Endodermal cell (in vitro differentiated cells): ENCODE measurements at regions not wholly inside any gene's neighbourhood (a gene's known extent, or its start where the extent isn't known, plus 50 kb on each side); places are given as distances from the start of the nearest gene placed in this dataset.

ENCODE experiments used
- DNase-seq: peaks from one replicate; pipeline ENCODE4 v3.0.0-alpha.2; 2017
- H3K27ac ChIP-seq: 2 replicates; pipeline ENCODE4 v1.5.1; 2013; ENCODE audit warnings: mild to moderate bottlenecking, low read depth, low read length, moderate library complexity
- H3K27me3 ChIP-seq: 2 replicates; pipeline ENCODE4 v1.6.1; 2013; ENCODE audit warnings: mild to moderate bottlenecking, low read length, moderate library complexity; ENCODE audit not compliant: insufficient read depth, control insufficient read depth, poor library complexity, severe bottlenecking
- H3K36me3 ChIP-seq: 2 replicates; pipeline ENCODE4 v1.7.0; 2013; ENCODE audit warnings: mild to moderate bottlenecking, low read length, moderate library complexity; ENCODE audit not compliant: control insufficient read depth, insufficient read depth
- H3K4me1 ChIP-seq: one replicate; pipeline ENCODE4 v1.7.0; 2013; ENCODE audit warnings: low read length; ENCODE audit not compliant: control insufficient read depth, insufficient read depth
- H3K4me3 ChIP-seq: 2 replicates; pipeline ENCODE4 v1.5.1; 2013; ENCODE audit warnings: mild to moderate bottlenecking, low read length, moderate library complexity
- H3K9ac ChIP-seq: 2 replicates; pipeline ENCODE4 v1.6.1; 2013; ENCODE audit warnings: mild to moderate bottlenecking, low read length, moderate library complexity; ENCODE audit not compliant: poor library complexity, severe bottlenecking; ENCODE audit errors: extremely low read depth
- H3K9me3 ChIP-seq: 2 replicates; pipeline ENCODE4 v1.6.1; 2013; ENCODE audit warnings: mild to moderate bottlenecking, low read length, moderate library complexity; ENCODE audit not compliant: control insufficient read depth
- H3K27ac Mint-ChIP-seq: 2 replicates; pipeline ENCODE4 v1.8.0; 2020; ENCODE audit warnings: mixed read lengths
- H3K27me3 Mint-ChIP-seq: 2 replicates; pipeline ENCODE4 v1.8.0; 2021; ENCODE audit warnings: mild to moderate bottlenecking, mixed read lengths; ENCODE audit not compliant: insufficient read depth
- H3K36me3 Mint-ChIP-seq: 2 replicates; pipeline ENCODE4 v1.8.0; 2020; ENCODE audit warnings: low read depth, mixed read lengths
- H3K4me1 Mint-ChIP-seq: 2 replicates; pipeline ENCODE4 v1.8.0; 2020; ENCODE audit warnings: mixed read lengths
- H3K4me3 Mint-ChIP-seq: 2 replicates; pipeline ENCODE4 v1.8.0; 2020; ENCODE audit warnings: mild to moderate bottlenecking, moderate library complexity, mixed read lengths
- H3K9me3 Mint-ChIP-seq: 2 replicates; pipeline ENCODE4 v1.8.0; 2020; ENCODE audit warnings: mild to moderate bottlenecking, mixed read lengths
- WGBS, 2 experiments: methylation state at CpG; one replicate each; pipeline versions ENCODE4 v1.1.5 to v1.1.7; 2013; ENCODE audit warnings: missing lambda C conversion rate in 2 of 2, mixed read lengths in 1 of 2; ENCODE audit not compliant: insufficient coverage in 1 of 2, insufficient read length in 1 of 2; 5-methylcytosine and 5-hydroxymethylcytosine counted together
- TF ChIP-seq, protein P1 (sequence below): fragments of 200-600 bp; sonication (generic); conservative IDR thresholded peaks from 2 replicates; pipeline ENCODE4 v1.5.0; 2021; ENCODE audit warnings: antibody characterized with exemption, mild to moderate bottlenecking

DNA sequence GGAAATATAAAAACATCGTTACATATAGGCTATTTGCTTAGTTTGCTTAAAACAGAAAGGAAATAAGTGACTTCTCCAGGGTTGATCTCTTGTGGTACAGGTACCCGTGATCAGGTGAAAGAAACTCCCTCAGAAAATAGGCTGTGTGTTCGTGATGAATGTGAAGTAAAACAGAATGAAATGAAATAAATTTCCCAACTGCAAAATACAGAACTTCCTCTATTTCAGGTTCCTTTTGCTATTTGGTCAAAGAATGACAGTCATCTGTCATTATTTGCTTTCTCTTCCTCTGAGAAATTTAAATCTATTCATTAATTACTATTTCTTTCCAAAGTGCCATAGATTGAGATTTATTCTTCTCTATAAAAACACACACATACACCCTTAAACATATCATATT is 408.1 kb downstream of the FAM170A start:
- H3K27ac Mint-ChIP-seq: no peak overlapping the region
- no peaks in the 10 kb centered on the region for H3K4me1 ChIP-seq
- no peaks in the 10 kb centered on the region for H3K4me1 Mint-ChIP-seq
- WGBS, 2 experiments: 86% methylated on average over 3 of the region's 3 CpGs; no CpG with 5 or more reads in 1 of the 2 experiments
- no peaks in the 10 kb centered on the region for H3K36me3 ChIP-seq
- H3K9me3 ChIP-seq: no peaks in the 10 kb centered on the region
- H3K9me3 Mint-ChIP-seq: no peaks in the 10 kb centered on the region
- no peaks in the 10 kb centered on the region for H3K27me3 Mint-ChIP-seq
- H3K27me3 ChIP-seq: no peaks in the 10 kb centered on the region
- no peak overlapping the region for H3K9ac ChIP-seq
- TF ChIP-seq, protein P1, sequence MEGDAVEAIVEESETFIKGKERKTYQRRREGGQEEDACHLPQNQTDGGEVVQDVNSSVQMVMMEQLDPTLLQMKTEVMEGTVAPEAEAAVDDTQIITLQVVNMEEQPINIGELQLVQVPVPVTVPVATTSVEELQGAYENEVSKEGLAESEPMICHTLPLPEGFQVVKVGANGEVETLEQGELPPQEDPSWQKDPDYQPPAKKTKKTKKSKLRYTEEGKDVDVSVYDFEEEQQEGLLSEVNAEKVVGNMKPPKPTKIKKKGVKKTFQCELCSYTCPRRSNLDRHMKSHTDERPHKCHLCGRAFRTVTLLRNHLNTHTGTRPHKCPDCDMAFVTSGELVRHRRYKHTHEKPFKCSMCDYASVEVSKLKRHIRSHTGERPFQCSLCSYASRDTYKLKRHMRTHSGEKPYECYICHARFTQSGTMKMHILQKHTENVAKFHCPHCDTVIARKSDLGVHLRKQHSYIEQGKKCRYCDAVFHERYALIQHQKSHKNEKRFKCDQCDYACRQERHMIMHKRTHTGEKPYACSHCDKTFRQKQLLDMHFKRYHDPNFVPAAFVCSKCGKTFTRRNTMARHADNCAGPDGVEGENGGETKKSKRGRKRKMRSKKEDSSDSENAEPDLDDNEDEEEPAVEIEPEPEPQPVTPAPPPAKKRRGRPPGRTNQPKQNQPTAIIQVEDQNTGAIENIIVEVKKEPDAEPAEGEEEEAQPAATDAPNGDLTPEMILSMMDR: no peak
- H3K4me3 ChIP-seq: no peak overlapping the region
- no peak for DNase-seq
- no peak overlapping the region for H3K4me3 Mint-ChIP-seq
- no peaks in the 10 kb centered on the region for H3K36me3 Mint-ChIP-seq
- no peak overlapping the region for H3K27ac ChIP-seq

DNA sequence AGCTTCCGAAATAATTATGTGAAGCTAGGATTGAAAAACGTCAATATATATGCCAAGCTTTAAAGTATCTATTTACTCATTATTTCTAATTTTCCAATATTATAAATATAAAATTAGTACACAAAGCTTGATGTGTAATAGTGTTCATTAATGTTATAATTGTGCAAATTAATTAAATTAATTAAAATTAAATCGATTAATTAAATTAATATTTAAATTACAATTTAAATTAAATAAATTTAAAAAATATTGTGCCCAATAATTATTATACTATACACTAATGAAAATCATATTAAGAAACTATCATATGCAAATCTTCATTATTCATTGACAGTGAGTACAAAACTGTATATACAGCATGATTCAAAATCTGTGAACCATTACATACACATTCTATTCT is 409.8 kb downstream of the FAM170A start:
- Mint-ChIP-seq H3K27me3 (no peaks in the 10 kb centered on the region), H3K4me1 (no peaks in the 10 kb centered on the region), H3K36me3 (no peaks in the 10 kb centered on the region), H3K27ac (no peak overlapping the region), H3K9me3 (no peaks in the 10 kb centered on the region), H3K4me3 (no peak overlapping the region)
- TF ChIP-seq, protein P1: no peak
- Histone ChIP-seq H3K27ac (no peak overlapping the region), H3K4me3 (no peak overlapping the region), H3K4me1 (no peaks in the 10 kb centered on the region), H3K9ac (no peak overlapping the region), H3K27me3 (no peaks in the 10 kb centered on the region), H3K36me3 (no peaks in the 10 kb centered on the region), H3K9me3 (no peaks in the 10 kb centered on the region)
- DNase-seq: no peak
- no CpG with 5 or more reads among the region's 3 CpGs for WGBS, 2 experiments

DNA sequence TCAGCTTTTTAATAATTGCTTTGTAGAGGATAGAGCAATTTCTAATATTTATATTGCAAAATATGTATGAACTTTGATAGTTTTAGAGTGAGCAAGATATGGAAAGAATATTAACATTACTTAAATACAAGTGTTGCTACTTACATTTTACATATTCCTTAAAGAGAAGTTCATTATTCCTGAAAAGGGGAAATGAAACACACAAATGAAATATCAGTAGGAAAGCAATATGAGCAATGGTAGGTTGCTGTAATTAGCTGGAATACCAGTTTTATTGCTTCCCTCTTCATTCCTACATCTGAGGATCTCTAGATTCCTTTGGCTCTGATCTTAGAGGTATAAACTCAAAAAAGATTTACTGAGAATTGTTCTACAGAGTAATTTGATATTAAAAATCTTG is 414.1 kb downstream of the FAM170A start:
- no peak overlapping the region for H3K4me3 ChIP-seq
- TF ChIP-seq, protein P1: no peak
- no peak overlapping the region for H3K27ac Mint-ChIP-seq
- no peak overlapping the region for H3K9ac ChIP-seq
- H3K4me3 Mint-ChIP-seq: no peak overlapping the region
- H3K9me3 ChIP-seq: no peaks in the 10 kb centered on the region
- no peak overlapping the region for H3K27ac ChIP-seq
- no peaks in the 10 kb centered on the region for H3K36me3 Mint-ChIP-seq
- H3K36me3 ChIP-seq: no peaks in the 10 kb centered on the region
- no peaks in the 10 kb centered on the region for H3K4me1 ChIP-seq
- no peaks in the 10 kb centered on the region for H3K9me3 Mint-ChIP-seq
- no peaks in the 10 kb centered on the region for H3K27me3 Mint-ChIP-seq
- no peaks in the 10 kb centered on the region for H3K4me1 Mint-ChIP-seq
- no peak for DNase-seq
- H3K27me3 ChIP-seq: no peaks in the 10 kb centered on the region
